Nephron progenitor cell (in vitro differentiated cells): ENCODE measurements at regions not wholly inside any gene's neighbourhood (a gene's known extent, or its start where the extent isn't known, plus 50 kb on each side); places are given as distances from the start of the nearest gene placed in this dataset.
A peak's percentile ranks its signal among the peaks of the same experiment; 100 is the strongest.
"Not testable (repeated sequence)": the region's sequence is repeated elsewhere in the genome, so short reads cannot be mapped to it uniquely, and the experiment has no call there.

Experiments used
- DNase-seq: peaks from one replicate; pipeline ENCODE4 v3.0.0; 2021
- H3K27ac Mint-ChIP-seq: 2 replicates; pipeline ENCODE4 v1.8.0; 2021; ENCODE audit warnings: mild to moderate bottlenecking, moderate library complexity, mixed read lengths
- H3K27me3 Mint-ChIP-seq: 2 replicates; pipeline ENCODE4 v1.8.0; 2021; ENCODE audit warnings: mild to moderate bottlenecking, low read depth, mixed read lengths; ENCODE audit not compliant: poor library complexity
- H3K36me3 Mint-ChIP-seq: 2 replicates; pipeline ENCODE4 v1.8.0; 2021; ENCODE audit warnings: low read depth, mixed read lengths
- H3K4me1 Mint-ChIP-seq: 2 replicates; pipeline ENCODE4 v1.8.0; 2021; ENCODE audit warnings: mixed read lengths
- H3K4me3 Mint-ChIP-seq: 2 replicates; pipeline ENCODE4 v1.8.0; 2021; ENCODE audit warnings: mild to moderate bottlenecking, moderate library complexity, mixed read lengths
- H3K9me3 Mint-ChIP-seq: 2 replicates; pipeline ENCODE4 v1.8.0; 2021; ENCODE audit warnings: mild to moderate bottlenecking, moderate library complexity, mixed read lengths
- TF ChIP-seq, protein P1 (sequence below): fragments of 200-600 bp; sonication (generic); IDR thresholded peaks from 2 replicates; pipeline ENCODE4 v1.5.0; 2021; ENCODE audit warnings: antibody characterized with exemption

DNA sequence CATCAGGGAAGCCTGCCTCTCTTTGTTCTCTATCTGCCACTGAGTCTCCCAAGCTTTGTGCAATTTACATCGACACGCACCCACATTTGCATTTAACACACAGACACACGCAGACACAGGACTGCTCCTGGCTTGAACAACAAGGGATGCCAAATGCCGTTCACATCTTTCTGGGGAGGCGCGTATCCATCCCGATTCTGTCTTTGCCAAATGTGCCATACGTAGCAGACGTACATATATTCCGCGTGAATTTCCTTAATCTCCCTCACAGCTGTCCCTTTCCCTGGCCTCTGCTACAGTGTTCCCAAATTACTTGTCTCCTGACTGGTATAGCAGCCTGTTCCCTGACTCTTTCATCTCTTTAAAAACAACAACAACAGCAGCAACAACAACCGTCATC, 409.5 kb downstream of the MIAT start:
- no peak for DNase-seq
- Mint-ChIP-seq H3K4me1 (peaks cover 45% of the 10 kb centered on the region), H3K27ac (no peak overlapping the region), H3K9me3 (no peaks in the 10 kb centered on the region), H3K27me3 (peaks cover 61% of the 10 kb centered on the region), H3K36me3 (no peaks in the 10 kb centered on the region), H3K4me3 (no peak overlapping the region)
- TF ChIP-seq, protein P1, sequence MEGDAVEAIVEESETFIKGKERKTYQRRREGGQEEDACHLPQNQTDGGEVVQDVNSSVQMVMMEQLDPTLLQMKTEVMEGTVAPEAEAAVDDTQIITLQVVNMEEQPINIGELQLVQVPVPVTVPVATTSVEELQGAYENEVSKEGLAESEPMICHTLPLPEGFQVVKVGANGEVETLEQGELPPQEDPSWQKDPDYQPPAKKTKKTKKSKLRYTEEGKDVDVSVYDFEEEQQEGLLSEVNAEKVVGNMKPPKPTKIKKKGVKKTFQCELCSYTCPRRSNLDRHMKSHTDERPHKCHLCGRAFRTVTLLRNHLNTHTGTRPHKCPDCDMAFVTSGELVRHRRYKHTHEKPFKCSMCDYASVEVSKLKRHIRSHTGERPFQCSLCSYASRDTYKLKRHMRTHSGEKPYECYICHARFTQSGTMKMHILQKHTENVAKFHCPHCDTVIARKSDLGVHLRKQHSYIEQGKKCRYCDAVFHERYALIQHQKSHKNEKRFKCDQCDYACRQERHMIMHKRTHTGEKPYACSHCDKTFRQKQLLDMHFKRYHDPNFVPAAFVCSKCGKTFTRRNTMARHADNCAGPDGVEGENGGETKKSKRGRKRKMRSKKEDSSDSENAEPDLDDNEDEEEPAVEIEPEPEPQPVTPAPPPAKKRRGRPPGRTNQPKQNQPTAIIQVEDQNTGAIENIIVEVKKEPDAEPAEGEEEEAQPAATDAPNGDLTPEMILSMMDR = no peak

DNA sequence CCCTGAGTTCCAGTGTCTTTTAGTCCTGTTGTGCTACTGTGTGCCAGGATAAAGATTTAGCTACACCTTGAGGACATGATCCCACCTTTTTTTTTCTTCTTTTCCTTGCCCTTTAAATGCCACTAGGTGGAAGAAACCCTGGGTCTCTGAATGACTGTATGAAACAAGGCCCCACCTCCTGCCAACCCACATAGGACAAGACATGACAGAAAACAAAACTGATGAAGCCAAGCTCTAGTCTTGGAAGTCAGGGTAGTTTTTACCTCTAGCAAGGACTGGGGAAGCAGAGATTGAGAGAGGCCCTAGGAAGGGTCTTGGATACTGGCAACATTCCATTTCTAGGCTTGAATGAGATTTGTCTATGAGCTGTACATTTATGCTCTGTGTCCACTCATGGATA, 410.7 kb downstream of the MIAT start:
- H3K27ac Mint-ChIP-seq = no peak overlapping the region
- no peaks in the 10 kb centered on the region for H3K9me3 Mint-ChIP-seq
- H3K36me3 Mint-ChIP-seq = no peaks in the 10 kb centered on the region
- peaks cover 44% of the 10 kb centered on the region for H3K4me1 Mint-ChIP-seq
- H3K27me3 Mint-ChIP-seq = peaks cover 71% of the 10 kb centered on the region
- H3K4me3 Mint-ChIP-seq = no peak overlapping the region
- TF ChIP-seq, protein P1 = no peak
- no peak for DNase-seq

DNA sequence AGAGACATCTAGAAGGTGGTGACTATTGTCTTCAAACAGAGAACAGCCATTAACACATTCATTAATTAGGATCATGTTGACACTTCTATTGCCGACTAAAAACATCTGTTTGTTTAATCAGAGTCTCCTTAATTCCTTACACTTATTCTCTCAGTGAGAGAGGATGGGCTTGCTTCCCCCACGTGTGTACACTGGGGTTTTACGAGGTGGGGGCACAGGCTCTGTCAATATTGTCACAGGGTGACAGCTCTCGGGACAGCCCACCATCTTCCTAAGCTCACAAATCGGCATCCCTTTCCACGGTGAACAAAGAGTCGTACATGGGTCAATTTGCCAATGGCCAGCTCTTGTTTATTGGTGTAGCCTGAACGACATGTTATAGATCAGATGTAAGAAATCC, 413.2 kb downstream of the MIAT start:
- Mint-ChIP-seq H3K4me1 (peaks cover 30% of the 10 kb centered on the region), H3K4me3 (no peak overlapping the region), H3K9me3 (no peaks in the 10 kb centered on the region), H3K36me3 (no peaks in the 10 kb centered on the region), H3K27ac (no peak overlapping the region), H3K27me3 (peaks cover 73% of the 10 kb centered on the region)
- no peak for DNase-seq
- TF ChIP-seq, protein P1 = no peak

DNA sequence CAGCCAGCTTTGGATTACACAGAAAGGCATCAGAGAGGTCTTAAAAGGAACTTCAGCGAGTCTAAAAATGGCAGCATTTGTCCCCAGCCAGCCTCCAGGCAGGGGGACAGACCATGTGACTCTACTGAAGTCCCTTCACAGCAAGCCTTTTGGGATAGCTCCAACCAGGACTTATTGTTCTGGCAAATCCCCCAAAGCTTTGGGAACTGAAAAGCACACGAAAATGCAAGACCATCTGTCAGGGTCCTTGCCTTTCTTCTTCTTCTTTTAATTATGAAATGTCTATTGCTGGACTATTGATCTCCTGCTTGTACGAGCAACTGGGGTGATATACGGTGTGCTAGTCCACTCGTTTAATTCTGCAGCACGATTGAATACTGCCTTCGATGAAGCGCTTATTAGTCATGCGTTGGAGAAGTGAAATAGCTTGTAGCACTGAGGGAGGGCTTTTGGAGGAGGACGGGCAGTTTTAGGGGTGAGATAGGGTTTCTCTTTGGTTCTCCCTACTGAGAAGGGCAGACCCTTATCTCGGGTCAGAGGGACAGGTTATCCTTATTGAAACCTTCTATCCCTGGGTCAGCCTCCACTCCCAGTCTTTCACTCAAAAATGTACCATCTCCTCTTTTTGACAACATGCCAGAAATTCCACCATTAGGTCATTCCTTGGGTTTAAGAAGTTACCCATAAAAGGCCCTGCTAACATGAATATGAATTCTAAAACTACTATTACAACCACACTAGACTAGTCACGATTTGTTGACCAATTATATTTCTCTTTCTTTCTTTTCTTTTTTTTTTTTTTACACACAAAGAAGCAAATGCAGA, 416.4 kb downstream of the MIAT start:
- no peak for DNase-seq
- Mint-ChIP-seq H3K9me3 (no peaks in the 10 kb centered on the region), H3K36me3 (no peaks in the 10 kb centered on the region), H3K27me3 (peaks cover 85% of the 10 kb centered on the region), H3K27ac (no peak overlapping the region), H3K4me1 (peaks cover 20% of the 10 kb centered on the region), H3K4me3 (no peak overlapping the region)
- TF ChIP-seq, protein P1 = no peak

DNA sequence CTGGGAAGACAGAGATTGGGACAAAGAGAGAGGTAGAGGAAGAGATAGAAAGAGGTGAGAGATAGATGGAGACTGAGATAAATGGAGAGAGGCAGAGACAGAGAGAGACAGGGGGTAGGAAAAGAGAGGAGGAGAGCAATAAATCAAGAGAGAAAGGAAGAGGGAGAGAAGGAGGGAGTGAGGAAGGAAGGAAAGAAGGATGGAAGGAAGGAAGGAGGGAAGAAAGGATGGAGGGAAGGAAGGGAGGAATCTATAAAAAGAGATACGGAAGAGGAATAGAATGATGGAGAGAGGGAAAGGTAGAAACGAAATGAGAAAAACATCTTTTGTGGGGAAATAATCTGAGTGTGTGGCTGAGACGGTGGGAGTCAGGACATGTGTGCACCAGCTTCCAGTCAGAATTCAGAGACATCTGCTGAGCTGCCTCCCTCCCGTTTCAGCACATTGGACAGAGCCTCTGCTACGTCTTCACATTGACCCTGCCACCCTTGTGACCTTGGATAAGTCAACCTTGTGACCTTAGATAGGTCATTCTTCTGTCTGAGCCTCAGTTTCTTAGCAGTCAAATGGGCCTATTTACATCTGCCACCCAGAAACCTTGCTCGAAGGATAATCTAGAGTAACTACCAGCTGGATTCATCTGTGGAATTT, 417.8 kb downstream of the MIAT start:
- peaks cover 90% of the 10 kb centered on the region for H3K27me3 Mint-ChIP-seq
- TF ChIP-seq, protein P1 = no peak
- DNase-seq = peak; percentile 47
- peaks cover 15% of the 10 kb centered on the region for H3K4me1 Mint-ChIP-seq
- H3K36me3 Mint-ChIP-seq = no peaks in the 10 kb centered on the region
- no peak overlapping the region for H3K4me3 Mint-ChIP-seq
- H3K9me3 Mint-ChIP-seq = no peaks in the 10 kb centered on the region
- H3K27ac Mint-ChIP-seq = no peak overlapping the region

DNA sequence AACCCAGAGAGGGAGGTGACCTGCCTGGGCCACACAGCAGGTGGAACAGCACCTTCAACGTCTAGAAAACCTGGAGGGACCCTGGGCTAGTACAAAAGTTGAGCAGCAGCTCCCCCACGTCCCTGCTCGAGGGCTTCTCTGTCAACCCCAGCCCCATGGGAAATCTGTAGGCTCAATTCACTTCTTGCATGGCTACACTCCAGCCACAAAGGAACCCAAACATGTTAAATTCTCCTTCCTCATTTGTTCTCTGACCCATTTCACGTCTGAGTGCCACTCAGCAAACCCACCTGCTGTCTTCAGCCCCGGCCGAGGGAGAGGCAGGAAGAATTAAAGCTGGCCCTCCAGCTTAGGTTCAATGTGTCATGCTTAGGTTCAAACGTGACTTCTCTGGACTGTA, 418.5 kb downstream of the MIAT start:
- no peak for DNase-seq
- Mint-ChIP-seq H3K9me3 (no peaks in the 10 kb centered on the region), H3K27me3 (peaks cover 90% of the 10 kb centered on the region), H3K4me1 (peaks cover 8% of the 10 kb centered on the region), H3K4me3 (no peak overlapping the region), H3K27ac (no peak overlapping the region), H3K36me3 (no peaks in the 10 kb centered on the region)
- TF ChIP-seq, protein P1 = no peak

DNA sequence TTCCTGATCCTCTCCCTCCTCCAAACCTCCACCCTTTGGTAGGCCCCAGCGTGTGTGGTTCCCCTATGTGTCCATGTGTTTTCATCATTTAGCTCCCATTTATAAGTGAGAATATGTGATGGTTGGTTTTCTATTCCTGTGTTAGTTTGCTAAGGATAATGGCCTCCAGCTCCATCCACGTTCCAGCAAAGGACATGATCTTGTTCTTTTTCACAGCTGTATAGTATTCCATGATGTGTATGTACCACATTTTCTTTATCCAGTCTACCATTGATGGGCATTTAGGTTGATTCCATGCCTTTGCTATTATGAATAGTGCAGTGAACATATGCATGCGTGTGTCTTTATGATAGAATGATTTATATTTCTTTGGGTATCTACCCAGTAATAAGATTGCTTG, 420.7 kb downstream of the MIAT start:
- DNase-seq, H3K27ac Mint-ChIP-seq, H3K4me3 Mint-ChIP-seq, H3K9me3 Mint-ChIP-seq, H3K4me1 Mint-ChIP-seq, H3K36me3 Mint-ChIP-seq: not testable (repeated sequence)
- peaks cover 92% of the 10 kb centered on the region for H3K27me3 Mint-ChIP-seq
